B cell (primary cell): ENCODE measurements at regions not wholly inside any gene's neighbourhood (a gene's known extent, or its start where the extent isn't known, plus 50 kb on each side); places are given as distances from the start of the nearest gene placed in this dataset.

Experiments used
- CTCF ChIP-seq: fragments of 200-600 bp; IDR thresholded peaks from one replicate; pipeline ENCODE4 v1.8.0; 2022; ENCODE audit warnings: antibody characterized with exemption, mild to moderate bottlenecking
- EZH2 ChIP-seq: IDR thresholded peaks from 2 replicates; pipeline ENCODE4 v1.6.1; 2012; ENCODE audit warnings: borderline replicate concordance, low read depth, mild to moderate bottlenecking, moderate library complexity, low read length; ENCODE audit not compliant: insufficient read depth, poor library complexity, severe bottlenecking

DNA sequence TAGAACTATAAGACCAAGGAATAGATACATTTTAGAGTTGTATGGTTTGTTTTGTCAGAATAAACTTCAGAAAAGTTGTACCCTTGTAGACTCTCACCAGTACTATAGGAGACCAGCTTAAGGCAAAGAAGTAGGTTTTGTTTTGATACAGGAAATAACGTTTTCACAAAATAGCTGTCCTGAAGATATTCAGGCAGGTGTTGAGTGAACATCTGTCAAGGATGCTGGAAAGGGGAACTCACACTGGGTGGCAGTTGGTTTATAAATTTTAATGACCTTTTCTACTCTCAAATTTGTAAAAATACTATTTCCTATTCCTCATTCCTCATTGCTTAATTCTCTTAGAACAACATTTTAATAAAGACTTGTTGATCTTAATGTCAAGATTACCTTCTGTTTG is 174.0 kb upstream of the MAN1A1 start:
- TF ChIP-seq CTCF (no peak), EZH2 (no peak)
